Astrocyte of the cerebellum (primary cell): ENCODE measurements at regions not wholly inside any gene's neighbourhood (a gene's known extent, or its start where the extent isn't known, plus 50 kb on each side); places are given as distances from the start of the nearest gene placed in this dataset.

Experiments used
- DNase-seq: peaks from one replicate; pipeline ENCODE4 v3.0.0-alpha.2; 2011; ENCODE audit warnings: low read depth
- H3K4me3 ChIP-seq: 2 replicates; pipeline ENCODE4 v1.5.1; 2011; ENCODE audit warnings: mild to moderate bottlenecking, low read depth, low read length, moderate library complexity
- CTCF ChIP-seq: IDR thresholded peaks from 2 replicates; pipeline ENCODE4 v1.5.1; 2012; ENCODE audit warnings: low read length, low read depth, moderate library complexity, mild to moderate bottlenecking; ENCODE audit errors: missing control alignments
- in situ Hi-C: cut with HindIII; loops from 2 replicates; pipeline ENCODE4 v1.10.0; 2017; ENCODE audit warnings: low sequenced_read_pairs

- DNase-seq = no peak
- no peak for TF ChIP-seq CTCF
- no peak overlapping the region for H3K4me3 ChIP-seq
- in situ Hi-C loops = no loop called here
Measured at GRCh38 chr14:61897300-61897699, 135.1 kb downstream of the SNAPC1 start.

GRCh38 chr14:61898568-61898967 lies 136.3 kb downstream of the SNAPC1 start:
- no peak for DNase-seq
- in situ Hi-C loops = no loop called here
- H3K4me3 ChIP-seq = no peak overlapping the region
- no peak for TF ChIP-seq CTCF

GRCh38 chr14:61899497-61899896 lies 137.3 kb downstream of the SNAPC1 start:
- no peak overlapping the region for H3K4me3 ChIP-seq
- no peak for TF ChIP-seq CTCF
- in situ Hi-C loops = no loop called here
- no peak for DNase-seq

- TF ChIP-seq CTCF = no peak
- no peak overlapping the region for H3K4me3 ChIP-seq
- in situ Hi-C loops = no loop called here
- no peak for DNase-seq
Measured at GRCh38 chr14:61904946-61905345, 142.7 kb downstream of the SNAPC1 start.

GRCh38 chr14:61911574-61911973 lies 149.4 kb downstream of the SNAPC1 start:
- no peak for DNase-seq

GRCh38 chr14:61918998-61919397 lies 156.8 kb downstream of the SNAPC1 start:
- TF ChIP-seq CTCF = no peak
- in situ Hi-C loops = no loop called here
- H3K4me3 ChIP-seq = no peak overlapping the region
- DNase-seq = no peak

More at GRCh38 chr14:61911574-61911973, 149.4 kb downstream of the SNAPC1 start:
- no peak overlapping the region for H3K4me3 ChIP-seq
- in situ Hi-C loops = no loop called here
- TF ChIP-seq CTCF = no peak

GRCh38 chr14:61923348-61923747 lies 161.1 kb downstream of the SNAPC1 start:
- TF ChIP-seq CTCF = peak; percentile 21
- no peak for DNase-seq
- H3K4me3 ChIP-seq = no peak overlapping the region
- in situ Hi-C loops = no loop called here
